Activated naive CD8-positive, alpha-beta T cell treated with anti-CD3 and anti-CD28 coated beads, Interleukin-2, amount 50 U/mL, for 16 hours (primary cell): ENCODE measurements at regions not wholly inside any gene's neighbourhood (a gene's known extent, or its start where the extent isn't known, plus 50 kb on each side); places are given as distances from the start of the nearest gene placed in this dataset.
"Not testable (repeated sequence)": the region's sequence is repeated elsewhere in the genome, so short reads cannot be mapped to it uniquely, and the experiment has no call there.

Experiments
- DNase-seq: peaks from one replicate; pipeline ENCODE4 v3.0.0-alpha.2; 2020; ENCODE audit warnings: low read depth, low spot score

GRCh38 chr2:134014196-134014960 is 239.5 kb upstream of the MGAT5 start:
- DNase-seq: no peak

- DNase-seq: no peak
Measured at GRCh38 chr2:134019871-134020270, 234.0 kb upstream of the MGAT5 start.

GRCh38 chr2:134020608-134021007 is 233.3 kb upstream of the MGAT5 start:
- DNase-seq: no peak

- DNase-seq: no peak
Measured at GRCh38 chr2:134021830-134022524, 231.9 kb upstream of the MGAT5 start.

GRCh38 chr2:134023854-134024253 is 230.0 kb upstream of the MGAT5 start:
- DNase-seq: no peak

- no peak for DNase-seq
Measured at GRCh38 chr2:134027980-134028379, 225.9 kb upstream of the MGAT5 start.

GRCh38 chr2:134029418-134029817 is 224.5 kb upstream of the MGAT5 start:
- no peak for DNase-seq

- DNase-seq: no peak
Measured at GRCh38 chr2:134031539-134031938, 222.3 kb upstream of the MGAT5 start.

GRCh38 chr2:134035605-134036370 is 218.1 kb upstream of the MGAT5 start:
- DNase-seq: no peak

GRCh38 chr2:134039912-134040581 is 213.8 kb upstream of the MGAT5 start:
- no peak for DNase-seq

GRCh38 chr2:134040626-134041172 is 213.2 kb upstream of the MGAT5 start:
- DNase-seq: not testable (repeated sequence)

- DNase-seq: no peak
Measured at GRCh38 chr2:134041877-134042276, 212.0 kb upstream of the MGAT5 start.

- DNase-seq: not testable (repeated sequence)
Measured at GRCh38 chr2:134043028-134043427, 210.8 kb upstream of the MGAT5 start.

- no peak for DNase-seq
Measured at GRCh38 chr2:134052173-134052572, 201.7 kb upstream of the MGAT5 start.

GRCh38 chr2:134056173-134056572 is 197.7 kb upstream of the MGAT5 start:
- DNase-seq: no peak

GRCh38 chr2:134061066-134061465 is 192.8 kb upstream of the MGAT5 start:
- not testable (repeated sequence) for DNase-seq

- DNase-seq: not testable (repeated sequence)
Measured at GRCh38 chr2:134062235-134062634, 191.6 kb upstream of the MGAT5 start.

- DNase-seq: not testable (repeated sequence)
Measured at GRCh38 chr2:134063916-134064315, 190.0 kb upstream of the MGAT5 start.

- DNase-seq: no peak
Measured at GRCh38 chr2:134070281-134070741, 183.6 kb upstream of the MGAT5 start.

- DNase-seq: no peak
Measured at GRCh38 chr2:134072341-134072740, 181.5 kb upstream of the MGAT5 start.

- no peak for DNase-seq
Measured at GRCh38 chr2:134073023-134073422, 180.8 kb upstream of the MGAT5 start.
